K562 (cell line): ENCODE measurements at regions not wholly inside any gene's neighbourhood (a gene's known extent, or its start where the extent isn't known, plus 50 kb on each side); places are given as distances from the start of the nearest gene placed in this dataset.

Experiments used
- ATAC-seq: fragments of 200-7000 bp; cut with Tn5 transposase; 3 replicates; pipeline ENCODE4 v1.9.1; 2020; ENCODE audit warnings: moderate library complexity
- BruUV-seq: library from RNA; stranded (reverse); fragments of 400-500 nt; replicated peaks from 2 replicates; lab custom pipeline; 2021; lab: Mats Ljungman, UMichigan
- CTCF ChIA-PET: fragments of 300-600 bp; formaldehyde crosslinking; extraction: SDS; loops from one replicate; lab custom pipeline; 2021; ENCODE audit warnings: low intra/inter-chr PET ratio; lab: Yijun Ruan, JAX
- POLR2A ChIA-PET: fragments of 300-600, 350-650 bp; sonication (Branson Sonifier 250); formaldehyde crosslinking; extraction: SDS; loops from one replicate; lab custom pipeline; 2021; ENCODE audit warnings: antibody characterized with exemption, inconsistent platforms; lab: Yijun Ruan, JAX
- DNase-seq, 4 experiments: peaks; one replicate each; pipeline versions ENCODE4 v3.0.0 to v3.0.0-alpha.2; 2011 to 2018; ENCODE audit warnings: low spot score in 3 of 4, mixed read lengths in 3 of 4; ENCODE audit errors: extremely low read depth in 1 of 4
- FAIRE-seq: peaks from 2 replicates; lab custom pipeline; 2011; peaks lifted over from hg19 to GRCh38; lab: Jason Lieb, UNC
- H2AFZ ChIP-seq: 2 replicates; pipeline ENCODE4 v1.6.0; 2011; ENCODE audit warnings: low read depth, low read length, control low read depth, inconsistent platforms
- H3K27ac ChIP-seq: fragments of 200-600 bp; 3 replicates; pipeline ENCODE4 v1.8.0; 2011; ENCODE audit warnings: low read depth, mild to moderate bottlenecking, control low read depth, inconsistent platforms, low read length, moderate library complexity, mixed read lengths; ENCODE audit errors: extremely low read depth
- H3K27me3 ChIP-seq, 2 experiments: fragments of 300-600 bp in 1 of 2; 2 replicates in 1 of 2; 3 replicates in 1 of 2; pipeline versions ENCODE4 v1.6.0 to v1.8.0; 2011; ENCODE audit warnings: inconsistent platforms in 2 of 2, low read length in 2 of 2, mild to moderate bottlenecking in 1 of 2, mixed read lengths in 1 of 2, moderate library complexity in 1 of 2; ENCODE audit not compliant: control insufficient read depth in 2 of 2, insufficient read depth in 2 of 2
- H3K36me3 ChIP-seq: fragments of 300-600 bp; 3 replicates; pipeline ENCODE4 v1.8.0; 2011; ENCODE audit warnings: mild to moderate bottlenecking, low read length, inconsistent platforms; ENCODE audit not compliant: control insufficient read depth, insufficient read depth
- H3K4me1 ChIP-seq, 2 experiments: fragments of 200-600 bp in 1 of 2; replicated peaks in 1 of 2; 2 replicates in 1 of 2; 3 replicates in 1 of 2; pipeline versions ENCODE4 v1.5.1 to v1.8.0; 2011; ENCODE audit warnings: inconsistent platforms in 2 of 2, low read length in 2 of 2, mild to moderate bottlenecking in 1 of 2, mixed read lengths in 1 of 2, moderate library complexity in 1 of 2; ENCODE audit not compliant: control insufficient read depth in 2 of 2, insufficient read depth in 2 of 2
- H3K4me2 ChIP-seq: 2 replicates; pipeline ENCODE4 v1.6.1; 2011; ENCODE audit warnings: low read length, control low read depth, inconsistent platforms, mixed read lengths; ENCODE audit not compliant: insufficient read depth
- H3K4me3 ChIP-seq: fragments of 200-600 bp; sonication (generic), shearing (Covaris generic); 2 replicates; pipeline ENCODE4 v1.5.1; 2016; ENCODE audit warnings: control low read depth, inconsistent platforms
- H3K79me2 ChIP-seq: fragments of 200-600 bp; 3 replicates; pipeline ENCODE4 v1.8.0; 2011; ENCODE audit warnings: low read length, inconsistent platforms; ENCODE audit not compliant: control insufficient read depth, insufficient read depth
- H3K9ac ChIP-seq, 2 experiments: 2 replicates each; pipeline versions ENCODE4 v1.6.0 to v1.6.1; 2011; ENCODE audit warnings: low read depth in 2 of 2, low read length in 2 of 2, control low read depth in 1 of 2, inconsistent platforms in 1 of 2, mild to moderate bottlenecking in 1 of 2, mixed read lengths in 1 of 2; ENCODE audit not compliant: insufficient read depth in 1 of 2
- H3K9me1 ChIP-seq: one replicate; pipeline ENCODE4 v1.6.0; 2011; ENCODE audit warnings: inconsistent platforms, mild to moderate bottlenecking, low read length, moderate library complexity; ENCODE audit not compliant: control insufficient read depth, insufficient read depth
- H3K9me3 ChIP-seq: replicated peaks from 2 replicates; pipeline ENCODE4 v1.5.1; 2011; ENCODE audit warnings: low read depth, low read length, inconsistent platforms; ENCODE audit not compliant: control insufficient read depth, insufficient read depth
- H4K20me1 ChIP-seq: replicated peaks from 2 replicates; pipeline ENCODE4 v1.6.1; 2011; ENCODE audit warnings: low read length, inconsistent platforms, mixed read lengths; ENCODE audit not compliant: control insufficient read depth, insufficient read depth
- C11orf30 ChIP-seq: fragments of 450-650 bp; IDR thresholded peaks from 2 replicates; pipeline ENCODE4 v1.6.1; 2016; ENCODE audit warnings: low read depth, mild to moderate bottlenecking
- E2F1 ChIP-seq: sonication (generic); formaldehyde crosslinking; IDR thresholded peaks from 2 replicates; pipeline ENCODE4 v1.8.1; 2023; ENCODE audit warnings: mild to moderate bottlenecking, missing genetic modification reagents, moderate library complexity
- ETV1 ChIP-seq: fragments of 450-650 bp; conservative IDR thresholded peaks from 2 replicates; pipeline ENCODE4 v1.6.1; 2016; ENCODE audit warnings: missing genetic modification characterization, control low read depth, low read depth, missing compliant biosample characterization
- GABPA ChIP-seq: fragments of 200-800 bp; sonication (Bioruptor generic); conservative IDR thresholded peaks from 2 replicates; pipeline ENCODE4 v1.6.1; 2016; ENCODE audit warnings: low read depth, missing genetic modification characterization, missing compliant biosample characterization
- ZNF280A ChIP-seq: fragments of 450-650 bp; IDR thresholded peaks from 2 replicates; pipeline ENCODE4 v1.6.1; 2018; ENCODE audit warnings: mild to moderate bottlenecking, low read depth; ENCODE audit not compliant: partially characterized antibody
- ZNF316 ChIP-seq: fragments of 450-650 bp; IDR thresholded peaks from 2 replicates; pipeline ENCODE4 v1.6.1; 2016
- whole genome bisulfite sequencing: fragments of 100-300 bp; shearing (Covaris generic); methylation state at CpG from one replicate; pipeline ENCODE4 v1.1.6; 2016; ENCODE audit warnings: low coverage, mixed read lengths; ENCODE audit not compliant: insufficient coverage; ENCODE audit errors: missing lambda C conversion rate; 5-methylcytosine and 5-hydroxymethylcytosine counted together
- in situ Hi-C: fragments of 300-500 bp; cut with MboI; formaldehyde crosslinking; loops from 4 replicates; pipeline ENCODE4 v1.15.0; 2018; ENCODE audit warnings: inconsistent platforms, mixed read lengths
- intact Hi-C: fragments of 100-400 bp; cut with micrococcal nuclease; formaldehyde crosslinking; loops from 2 replicates; pipeline ENCODE4 v1.14.2; 2022

GRCh38 chr6:10300071-10300470, 114.8 kb downstream of the TFAP2A start:
- BruUV-seq = no TSS peak
- WGBS = 16% methylated on average over 2 of the region's 2 CpGs
- no peak overlapping the region for H3K4me2 ChIP-seq
- POLR2A ChIA-PET = interaction anchor here (1.1 kb wide), 1 partner anchor 14 kb away, joined by 3 read pairs; no protein-coding TSS in a partner anchor
- FAIRE-seq = no peak
- H3K36me3 ChIP-seq = no peaks in the 10 kb centered on the region
- intact Hi-C loops (no loop called here), in situ Hi-C loops (no loop called here)
- H3K4me1 ChIP-seq = no peaks in the 10 kb centered on the region; a peak in 2 of 5 replicates
- no peaks in the 10 kb centered on the region for H3K79me2 ChIP-seq
- H3K4me3 ChIP-seq = no peak overlapping the region
- no peaks in the 10 kb centered on the region for H4K20me1 ChIP-seq
- ATAC-seq = no peak
- no peaks in the 10 kb centered on the region for H3K27me3 ChIP-seq
- TF ChIP-seq ZNF316 (peak; percentile 67), E2F1 (no peak), C11orf30 (peak; percentile 34; the same call in 1 of the 2 replicates)
- CTCF ChIA-PET = no interaction called here
- H3K9me3 ChIP-seq = no peaks in the 10 kb centered on the region
- H3K27ac ChIP-seq = no peak overlapping the region
- no peaks in the 10 kb centered on the region for H3K9me1 ChIP-seq
- H2AFZ ChIP-seq = no peak overlapping the region
- no peak for DNase-seq
- no peak overlapping the region for H3K9ac ChIP-seq

- no peak overlapping the region for H3K27ac ChIP-seq
- no TSS peak for BruUV-seq
- no peaks in the 10 kb centered on the region for H3K9me3 ChIP-seq
- ChIA-PET POLR2A (no interaction called here), CTCF (no interaction called here)
- ATAC-seq = no peak
- no peak for TF ChIP-seq ZNF280A
- 0 out of 2 replicates have a peak, but pooled peaks have one; percentile 29 for TF ChIP-seq GABPA (tag)
- 0 out of 2 replicates have a peak, but pooled peaks have one; percentile 21 for TF ChIP-seq ETV1
- intact Hi-C loops (no loop called here), in situ Hi-C loops (no loop called here)
- no peak for DNase-seq
- H3K27me3 ChIP-seq = no peaks in the 10 kb centered on the region
- H3K9me1 ChIP-seq = no peaks in the 10 kb centered on the region
- H3K4me3 ChIP-seq = no peak overlapping the region
- H3K4me1 ChIP-seq = no peaks in the 10 kb centered on the region
- FAIRE-seq = peak; percentile 52
- H3K9ac ChIP-seq = no peak overlapping the region
- no peaks in the 10 kb centered on the region for H3K79me2 ChIP-seq
- no peaks in the 10 kb centered on the region for H4K20me1 ChIP-seq
- peak overlapping the region; percentile 14; the same call in 1 of the 2 replicates for H2AFZ ChIP-seq
- no peaks in the 10 kb centered on the region for H3K36me3 ChIP-seq
- no peak overlapping the region for H3K4me2 ChIP-seq
- WGBS = 2% methylated on average over 4 of the region's 4 CpGs
Measured at GRCh38 chr6:10297832-10298231, 117.0 kb downstream of the TFAP2A start.
